K562 (cell line): ENCODE measurements at regions not wholly inside any gene's neighbourhood (a gene's known extent, or its start where the extent isn't known, plus 50 kb on each side); places are given as distances from the start of the nearest gene placed in this dataset.

Source experiments
- ATAC-seq: fragments of 200-7000 bp; cut with Tn5 transposase; 3 replicates; pipeline ENCODE4 v1.9.1; 2020; ENCODE audit warnings: moderate library complexity
- BruUV-seq: library from RNA; stranded (reverse); fragments of 400-500 nt; replicated peaks from 2 replicates; lab custom pipeline; 2021; lab: Mats Ljungman, UMichigan
- CTCF ChIA-PET: fragments of 300-600 bp; formaldehyde crosslinking; extraction: SDS; loops from one replicate; lab custom pipeline; 2021; ENCODE audit warnings: low intra/inter-chr PET ratio; lab: Yijun Ruan, JAX
- POLR2A ChIA-PET: fragments of 300-600, 350-650 bp; sonication (Branson Sonifier 250); formaldehyde crosslinking; extraction: SDS; loops from one replicate; lab custom pipeline; 2021; ENCODE audit warnings: antibody characterized with exemption, inconsistent platforms; lab: Yijun Ruan, JAX
- DNase-seq, 4 experiments: peaks; one replicate each; pipeline versions ENCODE4 v3.0.0 to v3.0.0-alpha.2; 2011 to 2018; ENCODE audit warnings: low spot score in 3 of 4, mixed read lengths in 3 of 4; ENCODE audit errors: extremely low read depth in 1 of 4
- FAIRE-seq: peaks from 2 replicates; lab custom pipeline; 2011; peaks lifted over from hg19 to GRCh38; lab: Jason Lieb, UNC
- H2AFZ ChIP-seq: 2 replicates; pipeline ENCODE4 v1.6.0; 2011; ENCODE audit warnings: low read depth, low read length, control low read depth, inconsistent platforms
- H3K27ac ChIP-seq: fragments of 200-600 bp; 3 replicates; pipeline ENCODE4 v1.8.0; 2011; ENCODE audit warnings: low read depth, mild to moderate bottlenecking, control low read depth, inconsistent platforms, low read length, moderate library complexity, mixed read lengths; ENCODE audit errors: extremely low read depth
- H3K27me3 ChIP-seq, 2 experiments: fragments of 300-600 bp in 1 of 2; 2 replicates in 1 of 2; 3 replicates in 1 of 2; pipeline versions ENCODE4 v1.6.0 to v1.8.0; 2011; ENCODE audit warnings: inconsistent platforms in 2 of 2, low read length in 2 of 2, mild to moderate bottlenecking in 1 of 2, mixed read lengths in 1 of 2, moderate library complexity in 1 of 2; ENCODE audit not compliant: control insufficient read depth in 2 of 2, insufficient read depth in 2 of 2
- H3K36me3 ChIP-seq: fragments of 300-600 bp; 3 replicates; pipeline ENCODE4 v1.8.0; 2011; ENCODE audit warnings: mild to moderate bottlenecking, low read length, inconsistent platforms; ENCODE audit not compliant: control insufficient read depth, insufficient read depth
- H3K4me1 ChIP-seq, 2 experiments: fragments of 200-600 bp in 1 of 2; replicated peaks in 1 of 2; 2 replicates in 1 of 2; 3 replicates in 1 of 2; pipeline versions ENCODE4 v1.5.1 to v1.8.0; 2011; ENCODE audit warnings: inconsistent platforms in 2 of 2, low read length in 2 of 2, mild to moderate bottlenecking in 1 of 2, mixed read lengths in 1 of 2, moderate library complexity in 1 of 2; ENCODE audit not compliant: control insufficient read depth in 2 of 2, insufficient read depth in 2 of 2
- H3K4me2 ChIP-seq: 2 replicates; pipeline ENCODE4 v1.6.1; 2011; ENCODE audit warnings: low read length, control low read depth, inconsistent platforms, mixed read lengths; ENCODE audit not compliant: insufficient read depth
- H3K4me3 ChIP-seq: fragments of 200-600 bp; sonication (generic), shearing (Covaris generic); 2 replicates; pipeline ENCODE4 v1.5.1; 2016; ENCODE audit warnings: control low read depth, inconsistent platforms
- H3K79me2 ChIP-seq: fragments of 200-600 bp; 3 replicates; pipeline ENCODE4 v1.8.0; 2011; ENCODE audit warnings: low read length, inconsistent platforms; ENCODE audit not compliant: control insufficient read depth, insufficient read depth
- H3K9ac ChIP-seq, 2 experiments: 2 replicates each; pipeline versions ENCODE4 v1.6.0 to v1.6.1; 2011; ENCODE audit warnings: low read depth in 2 of 2, low read length in 2 of 2, control low read depth in 1 of 2, inconsistent platforms in 1 of 2, mild to moderate bottlenecking in 1 of 2, mixed read lengths in 1 of 2; ENCODE audit not compliant: insufficient read depth in 1 of 2
- H3K9me1 ChIP-seq: one replicate; pipeline ENCODE4 v1.6.0; 2011; ENCODE audit warnings: inconsistent platforms, mild to moderate bottlenecking, low read length, moderate library complexity; ENCODE audit not compliant: control insufficient read depth, insufficient read depth
- H3K9me3 ChIP-seq: replicated peaks from 2 replicates; pipeline ENCODE4 v1.5.1; 2011; ENCODE audit warnings: low read depth, low read length, inconsistent platforms; ENCODE audit not compliant: control insufficient read depth, insufficient read depth
- H4K20me1 ChIP-seq: replicated peaks from 2 replicates; pipeline ENCODE4 v1.6.1; 2011; ENCODE audit warnings: low read length, inconsistent platforms, mixed read lengths; ENCODE audit not compliant: control insufficient read depth, insufficient read depth
- CBX2 ChIP-seq: fragments of 200-600 bp; sonication (generic); IDR thresholded peaks from one replicate; pipeline ENCODE4 v1.6.1; 2012; ENCODE audit warnings: mild to moderate bottlenecking, low read length, inconsistent platforms; ENCODE audit not compliant: insufficient read depth, poor library complexity, severe bottlenecking
- FUS ChIP-seq: fragments of 200-400 bp; formaldehyde crosslinking; optimal IDR thresholded peaks from 2 replicates; pipeline ENCODE3; 2017; ENCODE audit warnings: low read depth, low read length
- KAT2B ChIP-seq: IDR thresholded peaks from one replicate; pipeline ENCODE4 v1.6.1; 2012; ENCODE audit warnings: low read depth, mild to moderate bottlenecking, control low read depth, inconsistent platforms, low read length, moderate library complexity
- KDM5B ChIP-seq: fragments of 200-600 bp; sonication (generic); IDR thresholded peaks from 2 replicates; pipeline ENCODE4 v1.6.1; 2012; ENCODE audit warnings: low read depth, mild to moderate bottlenecking, moderate library complexity, low read length, control low read depth, inconsistent platforms; ENCODE audit not compliant: insufficient replicate concordance
- SMAD1 ChIP-seq: fragments of 150-350 bp; IDR thresholded peaks from 2 replicates; pipeline ENCODE4 v1.6.1; 2014; ENCODE audit warnings: low read length, low read depth; ENCODE audit not compliant: partially characterized antibody
- THRAP3 ChIP-seq: fragments of 450-650 bp; IDR thresholded peaks from 2 replicates; pipeline ENCODE4 v1.6.1; 2016; ENCODE audit warnings: mild to moderate bottlenecking, inconsistent platforms, borderline replicate concordance
- ZNF24 ChIP-seq: fragments of 450-650 bp; IDR thresholded peaks from 2 replicates; pipeline ENCODE4 v1.6.1; 2016
- WGBS: fragments of 100-300 bp; shearing (Covaris generic); methylation state at CpG from one replicate; pipeline ENCODE4 v1.1.6; 2016; ENCODE audit warnings: low coverage, mixed read lengths; ENCODE audit not compliant: insufficient coverage; ENCODE audit errors: missing lambda C conversion rate; 5-methylcytosine and 5-hydroxymethylcytosine counted together
- in situ Hi-C: fragments of 300-500 bp; cut with MboI; formaldehyde crosslinking; loops from 4 replicates; pipeline ENCODE4 v1.15.0; 2018; ENCODE audit warnings: inconsistent platforms, mixed read lengths
- intact Hi-C: fragments of 100-400 bp; cut with micrococcal nuclease; formaldehyde crosslinking; loops from 2 replicates; pipeline ENCODE4 v1.14.2; 2022
- TF ChIP-seq, protein P1 (sequence below): fragments of 250-450 bp; sonication (Bioruptor Pico); IDR thresholded peaks from 2 replicates; pipeline ENCODE4 v1.8.0; 2022; ENCODE audit warnings: inconsistent platforms, mild to moderate bottlenecking, moderate library complexity, borderline replicate concordance

GRCh38 chr4:123943976-123944375 lies 547.4 kb downstream of the SPRY1 start:
- H3K27me3 ChIP-seq, result no peaks in the 10 kb centered on the region
- no peak overlapping the region for H2AFZ ChIP-seq
- H3K27ac ChIP-seq, result no peak overlapping the region
- in situ Hi-C loops, result no loop called here
- no TSS peak for BruUV-seq
- intact Hi-C loops, result no loop called here
- no peaks in the 10 kb centered on the region for H3K9me1 ChIP-seq
- no peak overlapping the region for H3K4me3 ChIP-seq
- no peaks in the 10 kb centered on the region for H3K9me3 ChIP-seq
- no peak overlapping the region for H3K4me2 ChIP-seq
- no peaks in the 10 kb centered on the region for H4K20me1 ChIP-seq
- ChIA-PET POLR2A (no interaction called here), CTCF (no interaction called here)
- TF ChIP-seq FUS (no peak), KDM5B (no peak), ZNF24 (no peak), CBX2 (no peak), THRAP3 (no peak), SMAD1 (no peak), KAT2B (no peak)
- TF ChIP-seq, protein P1, sequence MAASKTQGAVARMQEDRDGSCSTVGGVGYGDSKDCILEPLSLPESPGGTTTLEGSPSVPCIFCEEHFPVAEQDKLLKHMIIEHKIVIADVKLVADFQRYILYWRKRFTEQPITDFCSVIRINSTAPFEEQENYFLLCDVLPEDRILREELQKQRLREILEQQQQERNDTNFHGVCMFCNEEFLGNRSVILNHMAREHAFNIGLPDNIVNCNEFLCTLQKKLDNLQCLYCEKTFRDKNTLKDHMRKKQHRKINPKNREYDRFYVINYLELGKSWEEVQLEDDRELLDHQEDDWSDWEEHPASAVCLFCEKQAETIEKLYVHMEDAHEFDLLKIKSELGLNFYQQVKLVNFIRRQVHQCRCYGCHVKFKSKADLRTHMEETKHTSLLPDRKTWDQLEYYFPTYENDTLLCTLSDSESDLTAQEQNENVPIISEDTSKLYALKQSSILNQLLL (CRISPR knock-in tag), result no peak
- no peak for ATAC-seq
- H3K79me2 ChIP-seq, result no peaks in the 10 kb centered on the region
- no peak for FAIRE-seq
- no peaks in the 10 kb centered on the region for H3K4me1 ChIP-seq
- H3K9ac ChIP-seq, result no peak overlapping the region
- 0% methylated on average over 1 of the region's 1 CpG for WGBS
- H3K36me3 ChIP-seq, result no peaks in the 10 kb centered on the region
- DNase-seq, result no peak
